OCI-LY1 (cell line): ENCODE measurements at regions not wholly inside any gene's neighbourhood (a gene's known extent, or its start where the extent isn't known, plus 50 kb on each side); places are given as distances from the start of the nearest gene placed in this dataset.
"Not testable (repeated sequence)": the region's sequence is repeated elsewhere in the genome, so short reads cannot be mapped to it uniquely, and the experiment has no call there.

Experiments
- H2AFZ ChIP-seq: fragments of 200-600 bp; sonication (generic), shearing (Covaris generic); 2 replicates; pipeline ENCODE4 v1.6.0; 2014; ENCODE audit warnings: antibody characterized with exemption, mild to moderate bottlenecking, low read length
- H3F3A ChIP-seq: fragments of 200-600 bp; sonication (generic), shearing (Covaris generic); 2 replicates; pipeline ENCODE4 v1.6.0; 2014; ENCODE audit warnings: mild to moderate bottlenecking, antibody characterized with exemption, low read length, moderate library complexity; ENCODE audit not compliant: insufficient read depth
- H3K27ac ChIP-seq: fragments of 200-600 bp; sonication (generic); 2 replicates; pipeline ENCODE4 v1.5.1; 2014; ENCODE audit warnings: low read length, mixed run types, mild to moderate bottlenecking, low read depth; ENCODE audit not compliant: poor library complexity, severe bottlenecking
- H3K27me3 ChIP-seq: fragments of 200-600 bp; sonication (generic); 2 replicates; pipeline ENCODE4 v1.6.0; 2014; ENCODE audit warnings: antibody characterized with exemption, mild to moderate bottlenecking, low read length, moderate library complexity; ENCODE audit not compliant: insufficient read depth
- H3K36me3 ChIP-seq: fragments of 200-600 bp; sonication (generic); 2 replicates; pipeline ENCODE4 v1.6.1; 2014; ENCODE audit warnings: mild to moderate bottlenecking, antibody characterized with exemption, low read length, moderate library complexity, mixed read lengths; ENCODE audit not compliant: insufficient read depth
- H3K4me1 ChIP-seq: fragments of 200-600 bp; sonication (generic); 2 replicates; pipeline ENCODE4 v1.5.1; 2014; ENCODE audit warnings: mild to moderate bottlenecking, low read length, moderate library complexity; ENCODE audit not compliant: insufficient read depth, severe bottlenecking
- H3K4me2 ChIP-seq: fragments of 200-600 bp; sonication (generic), shearing (Covaris generic); 2 replicates; pipeline ENCODE4 v1.6.1; 2014; ENCODE audit warnings: low read length
- H3K4me3 ChIP-seq: fragments of 200-600 bp; sonication (generic); 2 replicates; pipeline ENCODE4 v1.5.1; 2014; ENCODE audit warnings: low read length, low read depth, mild to moderate bottlenecking, mixed read lengths; ENCODE audit not compliant: poor library complexity, severe bottlenecking
- H3K79me2 ChIP-seq: fragments of 200-600 bp; shearing (Covaris generic); 2 replicates; pipeline ENCODE4 v1.6.1; 2016; ENCODE audit warnings: mixed run types, low read length, mixed read lengths; ENCODE audit not compliant: insufficient read depth
- H3K9ac ChIP-seq: fragments of 200-600 bp; sonication (generic), shearing (Covaris generic); 2 replicates; pipeline ENCODE4 v1.6.1; 2014; ENCODE audit warnings: mild to moderate bottlenecking, low read length, mixed read lengths
- H3K9me2 ChIP-seq: fragments of 200-600 bp; sonication (generic), shearing (Covaris generic); 2 replicates; pipeline ENCODE4 v1.6.1; 2014; ENCODE audit warnings: low read depth, mild to moderate bottlenecking, low read length, mixed read lengths
- H3K9me3 ChIP-seq: fragments of 200-600 bp; shearing (Covaris generic); 2 replicates; pipeline ENCODE4 v1.6.1; 2014; ENCODE audit warnings: low read length, mixed read lengths
- H4K20me1 ChIP-seq: fragments of 200-600 bp; sonication (generic), shearing (Covaris generic); 2 replicates; pipeline ENCODE4 v1.6.0; 2016; ENCODE audit warnings: mild to moderate bottlenecking, low read length; ENCODE audit not compliant: insufficient read depth
- EZH2 ChIP-seq: fragments of 200-600 bp; sonication (generic), shearing (Covaris generic); IDR thresholded peaks from 2 replicates; pipeline ENCODE4 v1.8.0; 2017; ENCODE audit warnings: borderline replicate concordance, mixed run types, mild to moderate bottlenecking, antibody characterized with exemption, low read length, moderate library complexity, mixed read lengths
- TF ChIP-seq, protein P1 (sequence below): fragments of 200-600 bp; sonication (generic), shearing (Covaris generic); IDR thresholded peaks from 2 replicates; pipeline ENCODE4 v1.5.1; 2017; ENCODE audit warnings: mild to moderate bottlenecking, antibody characterized with exemption, low read length, moderate library complexity, mixed read lengths

DNA sequence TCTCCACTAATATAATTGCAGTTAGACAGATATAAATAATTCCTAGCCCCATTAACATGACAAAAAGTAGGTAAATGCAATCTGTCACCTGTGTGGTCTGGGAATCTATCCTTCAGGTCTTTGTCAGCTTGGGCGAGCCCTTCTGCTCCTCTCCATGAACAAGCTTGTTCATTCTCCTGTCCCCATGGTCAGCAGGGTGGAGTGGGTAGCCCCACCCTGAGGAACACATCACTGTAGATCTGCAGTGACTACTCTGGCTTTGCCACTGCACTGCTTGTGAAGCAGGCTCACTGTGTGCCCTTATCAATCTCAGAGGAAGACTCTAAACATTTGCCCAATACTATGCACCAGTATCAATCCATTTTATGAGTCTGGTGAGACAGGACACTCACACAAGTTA, 279.0 kb downstream of the MATN1 start:
- no peaks in the 10 kb centered on the region for H3K9me3 ChIP-seq
- H3K27me3 ChIP-seq, result no peaks in the 10 kb centered on the region
- no peak overlapping the region for H3K9ac ChIP-seq
- H3K27ac ChIP-seq, result no peak overlapping the region
- H4K20me1 ChIP-seq, result no peaks in the 10 kb centered on the region
- TF ChIP-seq, protein P1, sequence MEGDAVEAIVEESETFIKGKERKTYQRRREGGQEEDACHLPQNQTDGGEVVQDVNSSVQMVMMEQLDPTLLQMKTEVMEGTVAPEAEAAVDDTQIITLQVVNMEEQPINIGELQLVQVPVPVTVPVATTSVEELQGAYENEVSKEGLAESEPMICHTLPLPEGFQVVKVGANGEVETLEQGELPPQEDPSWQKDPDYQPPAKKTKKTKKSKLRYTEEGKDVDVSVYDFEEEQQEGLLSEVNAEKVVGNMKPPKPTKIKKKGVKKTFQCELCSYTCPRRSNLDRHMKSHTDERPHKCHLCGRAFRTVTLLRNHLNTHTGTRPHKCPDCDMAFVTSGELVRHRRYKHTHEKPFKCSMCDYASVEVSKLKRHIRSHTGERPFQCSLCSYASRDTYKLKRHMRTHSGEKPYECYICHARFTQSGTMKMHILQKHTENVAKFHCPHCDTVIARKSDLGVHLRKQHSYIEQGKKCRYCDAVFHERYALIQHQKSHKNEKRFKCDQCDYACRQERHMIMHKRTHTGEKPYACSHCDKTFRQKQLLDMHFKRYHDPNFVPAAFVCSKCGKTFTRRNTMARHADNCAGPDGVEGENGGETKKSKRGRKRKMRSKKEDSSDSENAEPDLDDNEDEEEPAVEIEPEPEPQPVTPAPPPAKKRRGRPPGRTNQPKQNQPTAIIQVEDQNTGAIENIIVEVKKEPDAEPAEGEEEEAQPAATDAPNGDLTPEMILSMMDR, result no peak
- no peak for TF ChIP-seq EZH2
- H3K4me1 ChIP-seq, result no peaks in the 10 kb centered on the region
- no peak overlapping the region for H2AFZ ChIP-seq
- no peak overlapping the region for H3K4me3 ChIP-seq
- H3K4me2 ChIP-seq, result no peak overlapping the region
- H3K9me2 ChIP-seq, result no peaks in the 10 kb centered on the region
- H3K79me2 ChIP-seq, result no peaks in the 10 kb centered on the region
- no peaks in the 10 kb centered on the region for H3K36me3 ChIP-seq
- no peaks in the 10 kb centered on the region for H3F3A ChIP-seq

DNA sequence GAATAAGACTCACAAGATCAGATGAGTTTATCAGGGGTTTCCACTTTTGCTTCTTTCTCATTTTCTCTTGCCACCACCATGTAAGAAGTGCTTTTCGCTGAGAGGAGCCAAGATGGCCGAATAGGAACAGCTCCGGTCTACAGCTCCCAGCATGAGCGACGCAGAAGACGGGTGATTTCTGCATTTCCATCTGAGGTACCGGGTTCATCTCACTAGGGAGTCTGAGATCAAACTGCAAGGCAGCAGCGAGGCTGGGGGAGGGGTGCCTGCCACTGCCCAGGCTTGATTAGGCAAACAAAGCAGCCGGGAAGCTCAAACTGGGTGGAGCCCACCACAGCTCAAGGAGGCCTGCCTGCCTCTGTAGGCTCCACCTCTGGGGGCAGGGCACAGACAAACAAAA, 285.1 kb downstream of the MATN1 start:
- not testable (repeated sequence) for H3K9ac ChIP-seq, H3K27me3 ChIP-seq, H3K4me3 ChIP-seq

DNA sequence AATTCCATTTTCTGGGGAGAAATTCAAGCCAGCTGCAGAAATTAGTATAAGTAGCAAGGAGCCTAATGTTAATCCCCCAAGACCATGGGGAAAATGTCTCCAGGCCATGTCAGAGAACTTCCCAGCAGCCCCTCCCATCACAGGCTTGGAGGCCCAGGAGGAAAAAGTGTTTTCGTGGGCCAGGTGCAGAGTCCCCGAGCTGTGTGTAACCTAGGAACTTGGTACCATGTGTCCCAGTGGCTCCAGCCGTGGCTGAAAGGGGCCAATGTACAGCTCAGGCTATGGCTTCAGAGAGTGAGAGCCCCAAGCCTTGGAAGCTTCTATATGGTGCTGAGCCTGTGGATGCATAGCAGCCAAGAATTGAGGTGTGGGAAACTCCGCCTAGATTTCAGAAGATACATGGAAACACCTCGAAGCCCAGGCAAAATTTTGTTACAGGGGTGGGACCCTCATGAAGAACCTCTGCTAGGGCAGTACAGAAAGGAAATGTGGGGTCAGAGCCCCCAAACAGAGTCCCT, 286.3 kb downstream of the MATN1 start:
- Histone ChIP-seq H3K9me2 (no peaks in the 10 kb centered on the region; the same call in 1 of the 2 replicates), H3K9ac (no peak overlapping the region), H3K4me2 (no peak overlapping the region), H3K4me3 (no peak overlapping the region), H3K9me3 (no peaks in the 10 kb centered on the region), H3K79me2 (no peaks in the 10 kb centered on the region), H3K4me1 (no peaks in the 10 kb centered on the region), H4K20me1 (no peaks in the 10 kb centered on the region), H3K27me3 (no peaks in the 10 kb centered on the region), H3K36me3 (no peaks in the 10 kb centered on the region), H3K27ac (no peak overlapping the region), H3F3A (no peaks in the 10 kb centered on the region), H2AFZ (no peak overlapping the region)
- no peak for TF ChIP-seq EZH2
- TF ChIP-seq, protein P1, result no peak

More for the DNA sequence above, 285.1 kb downstream of the MATN1 start:
- not testable (repeated sequence) for H3K4me1 ChIP-seq, H3K27ac ChIP-seq, H3K9me3 ChIP-seq, H4K20me1 ChIP-seq, H3K4me2 ChIP-seq, H3K79me2 ChIP-seq, H3K36me3 ChIP-seq, H2AFZ ChIP-seq, H3F3A ChIP-seq, H3K9me2 ChIP-seq

DNA sequence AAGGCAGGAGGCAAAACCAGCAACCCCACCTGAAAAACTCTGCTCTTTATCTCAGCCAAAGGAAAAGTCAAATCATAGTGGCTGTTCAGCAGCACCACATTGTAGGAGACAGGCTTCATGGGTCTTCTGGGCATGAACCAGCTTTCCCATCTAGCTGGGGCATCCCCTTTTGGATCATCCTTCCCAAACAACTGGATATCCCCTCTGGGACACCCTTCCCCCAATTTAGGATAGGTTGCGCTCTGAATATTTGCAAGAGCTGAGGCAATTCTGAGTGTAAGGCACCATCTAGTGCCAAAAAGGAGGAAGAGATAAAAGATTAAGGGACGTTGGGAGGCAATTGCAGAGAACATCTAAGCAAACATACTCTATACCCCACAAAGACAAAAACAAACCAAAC, 295.8 kb downstream of the MATN1 start:
- no peak for TF ChIP-seq EZH2
- TF ChIP-seq, protein P1, result no peak
- no peaks in the 10 kb centered on the region for H3K36me3 ChIP-seq
- H3K79me2 ChIP-seq, result no peaks in the 10 kb centered on the region
- no peaks in the 10 kb centered on the region for H4K20me1 ChIP-seq
- H3K9me2 ChIP-seq, result no peaks in the 10 kb centered on the region
- no peaks in the 10 kb centered on the region for H3K27me3 ChIP-seq
- no peak overlapping the region for H3K27ac ChIP-seq
- no peaks in the 10 kb centered on the region for H3F3A ChIP-seq
- no peaks in the 10 kb centered on the region for H3K9me3 ChIP-seq
- H3K9ac ChIP-seq, result no peak overlapping the region
- H3K4me2 ChIP-seq, result no peak overlapping the region
- no peak overlapping the region for H3K4me3 ChIP-seq
- H3K4me1 ChIP-seq, result no peaks in the 10 kb centered on the region
- H2AFZ ChIP-seq, result no peak overlapping the region
